Activated B cell treated with CpG ODN at 0.5 μM for 24 hours (primary cell): ENCODE measurements at regions not wholly inside any gene's neighbourhood (a gene's known extent, or its start where the extent isn't known, plus 50 kb on each side); places are given as distances from the start of the nearest gene placed in this dataset.

Experiments
- ATAC-seq: fragments of 200-7000 bp; cut with Tn5 transposase; one replicate; pipeline ENCODE4 v1.10.0; 2021; ENCODE audit warnings: low read depth, mild to moderate bottlenecking, moderate library complexity
- CTCF ChIA-PET: fragments of 350-600 bp; sonication (Branson Sonifier 250); formaldehyde crosslinking; loops from one replicate; lab custom pipeline; 2021; ENCODE audit warnings: antibody characterized with exemption; lab: Charles Lee
- POLR2A ChIA-PET: fragments of 350-600 bp; sonication (Branson Sonifier 250); formaldehyde crosslinking; loops from one replicate; lab custom pipeline; 2021; ENCODE audit warnings: antibody characterized with exemption; lab: Charles Lee
- DNase-seq: peaks from one replicate; pipeline ENCODE4 v3.0.0; 2022
- H3K27ac Mint-ChIP-seq: one replicate; pipeline ENCODE4 v1.8.0; 2020; ENCODE audit warnings: mixed read lengths
- H3K27me3 Mint-ChIP-seq: one replicate; pipeline ENCODE4 v1.8.0; 2021; ENCODE audit warnings: mixed read lengths
- H3K36me3 Mint-ChIP-seq: one replicate; pipeline ENCODE4 v1.8.0; 2021; ENCODE audit warnings: low read depth, mixed read lengths
- H3K4me1 Mint-ChIP-seq: one replicate; pipeline ENCODE4 v1.8.0; 2021; ENCODE audit warnings: mixed read lengths
- H3K4me3 Mint-ChIP-seq: one replicate; pipeline ENCODE4 v1.8.0; 2020; ENCODE audit warnings: mild to moderate bottlenecking, mixed read lengths
- H3K9me3 Mint-ChIP-seq: one replicate; pipeline ENCODE4 v1.8.0; 2020; ENCODE audit warnings: mixed read lengths
- CTCF ChIP-seq: fragments of 200-600 bp; IDR thresholded peaks from one replicate; pipeline ENCODE4 v1.8.0; 2022; ENCODE audit warnings: antibody characterized with exemption, mild to moderate bottlenecking
- intact Hi-C: fragments of 100-400 bp; cut with micrococcal nuclease; formaldehyde crosslinking; loops from one replicate; pipeline ENCODE4 v1.15.1; 2024

GRCh38 chr15:53354874-53355273 lies 404.6 kb downstream of the WDR72 start:
- DNase-seq (no peak), ATAC-seq (no peak)
- H3K9me3 Mint-ChIP-seq: no peaks in the 10 kb centered on the region
- POLR2A ChIA-PET: no interaction called here
- H3K27me3 Mint-ChIP-seq: no peaks in the 10 kb centered on the region
- H3K27ac Mint-ChIP-seq: no peak overlapping the region
- CTCF ChIA-PET: no interaction called here
- no peaks in the 10 kb centered on the region for H3K36me3 Mint-ChIP-seq
- no peak for TF ChIP-seq CTCF
- no peak overlapping the region for H3K4me3 Mint-ChIP-seq
- intact Hi-C loops: no loop called here
- H3K4me1 Mint-ChIP-seq: no peaks in the 10 kb centered on the region

GRCh38 chr15:53351373-53351772 lies 408.1 kb downstream of the WDR72 start:
- no peak for ATAC-seq
- Mint-ChIP-seq H3K27ac (no peak overlapping the region), H3K36me3 (no peaks in the 10 kb centered on the region), H3K9me3 (no peaks in the 10 kb centered on the region), H3K27me3 (no peaks in the 10 kb centered on the region), H3K4me1 (no peaks in the 10 kb centered on the region), H3K4me3 (no peak overlapping the region)
- POLR2A ChIA-PET: no interaction called here
- no peak for TF ChIP-seq CTCF
- intact Hi-C loops: no loop called here
- no peak for DNase-seq
- CTCF ChIA-PET: no interaction called here

GRCh38 chr15:53346583-53346982 lies 412.9 kb downstream of the WDR72 start:
- ChIA-PET POLR2A (no interaction called here), CTCF (no interaction called here)
- no peak overlapping the region for H3K4me3 Mint-ChIP-seq
- intact Hi-C loops: no loop called here
- H3K4me1 Mint-ChIP-seq: no peaks in the 10 kb centered on the region
- no peak for TF ChIP-seq CTCF
- no peaks in the 10 kb centered on the region for H3K27me3 Mint-ChIP-seq
- no peaks in the 10 kb centered on the region for H3K9me3 Mint-ChIP-seq
- no peaks in the 10 kb centered on the region for H3K36me3 Mint-ChIP-seq
- H3K27ac Mint-ChIP-seq: no peak overlapping the region
- DNase-seq (no peak), ATAC-seq (no peak)

GRCh38 chr15:53331328-53332190 lies 427.9 kb downstream of the WDR72 start:
- intact Hi-C loops: no loop called here
- Mint-ChIP-seq H3K27ac (no peak overlapping the region), H3K36me3 (no peaks in the 10 kb centered on the region), H3K4me3 (no peak overlapping the region), H3K4me1 (no peaks in the 10 kb centered on the region), H3K27me3 (no peaks in the 10 kb centered on the region), H3K9me3 (no peaks in the 10 kb centered on the region)
- POLR2A ChIA-PET: no interaction called here
- ATAC-seq (no peak), DNase-seq (no peak)
- no peak for TF ChIP-seq CTCF
- CTCF ChIA-PET: no interaction called here

- Mint-ChIP-seq H3K4me3 (no peak overlapping the region), H3K4me1 (no peaks in the 10 kb centered on the region), H3K9me3 (no peaks in the 10 kb centered on the region), H3K27me3 (no peaks in the 10 kb centered on the region), H3K36me3 (no peaks in the 10 kb centered on the region), H3K27ac (no peak overlapping the region)
- TF ChIP-seq CTCF: no peak
- intact Hi-C loops: no loop called here
- DNase-seq (no peak), ATAC-seq (no peak)
- ChIA-PET CTCF (no interaction called here), POLR2A (no interaction called here)
Measured at GRCh38 chr15:53328341-53328740, 431.1 kb downstream of the WDR72 start.
